IPS-20b (cell line): ENCODE measurements at regions not wholly inside any gene's neighbourhood (a gene's known extent, or its start where the extent isn't known, plus 50 kb on each side); places are given as distances from the start of the nearest gene placed in this dataset.

Experiments
- H3K27ac ChIP-seq: one replicate; pipeline ENCODE4 v1.5.1; 2013; ENCODE audit warnings: low read length
- H3K27me3 ChIP-seq: 2 replicates; pipeline ENCODE4 v1.6.1; 2013; ENCODE audit warnings: mild to moderate bottlenecking, low read length, inconsistent platforms; ENCODE audit not compliant: insufficient read depth
- H3K36me3 ChIP-seq: 2 replicates; pipeline ENCODE4 v1.6.1; 2013; ENCODE audit warnings: low read depth, mild to moderate bottlenecking, inconsistent platforms, low read length, moderate library complexity; ENCODE audit not compliant: insufficient read depth
- H3K4me1 ChIP-seq: 2 replicates; pipeline ENCODE4 v1.6.1; 2013; ENCODE audit warnings: mild to moderate bottlenecking, control low read depth, inconsistent platforms, low read length, moderate library complexity; ENCODE audit not compliant: insufficient read depth
- H3K4me3 ChIP-seq: 2 replicates; pipeline ENCODE4 v1.5.1; 2013; ENCODE audit warnings: mild to moderate bottlenecking, low read length, inconsistent platforms
- H3K9ac ChIP-seq: 2 replicates; pipeline ENCODE4 v1.6.1; 2013; ENCODE audit warnings: low read depth, mild to moderate bottlenecking, inconsistent platforms, low read length, moderate library complexity
- H3K9me3 ChIP-seq: 2 replicates; pipeline ENCODE4 v1.6.1; 2013; ENCODE audit warnings: mild to moderate bottlenecking, low read depth, low read length, inconsistent platforms; ENCODE audit not compliant: insufficient read depth

DNA sequence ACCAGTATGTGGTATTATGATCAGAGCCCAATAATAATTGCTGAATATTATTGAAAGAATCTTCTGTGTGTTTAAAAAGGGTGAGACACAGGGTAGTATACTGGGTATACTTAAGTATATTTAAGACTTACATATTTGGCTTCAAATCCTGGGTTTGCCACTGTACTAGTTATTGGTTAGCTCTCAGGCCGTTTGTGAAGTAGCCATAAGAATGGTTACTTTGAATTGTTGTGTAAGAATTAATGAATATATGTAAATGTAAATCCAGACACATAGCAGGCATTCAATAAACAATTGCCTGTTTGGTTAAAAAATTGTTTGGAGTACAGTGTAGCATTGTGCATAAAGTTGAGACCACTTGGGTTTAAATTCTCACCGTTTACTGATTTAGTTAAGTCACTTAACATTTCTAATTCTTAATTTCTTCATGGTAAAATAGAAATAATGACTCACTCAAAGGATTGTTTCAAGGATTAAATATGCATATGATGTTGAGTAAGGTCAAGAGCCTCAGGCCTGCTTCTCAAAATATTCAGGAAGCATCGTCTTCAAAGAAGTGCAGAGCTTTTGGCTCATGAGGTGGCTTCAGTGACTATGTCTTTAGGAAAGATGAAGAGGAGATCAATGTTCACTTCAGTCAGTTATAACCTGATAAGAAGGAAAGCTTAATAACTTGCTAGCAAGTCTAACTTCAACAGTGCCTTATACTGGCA is 207.9 kb upstream of the NT5C1B start:
- Histone ChIP-seq H3K4me1 (no peaks in the 10 kb centered on the region), H3K27me3 (no peaks in the 10 kb centered on the region), H3K36me3 (no peaks in the 10 kb centered on the region), H3K27ac (no peak overlapping the region), H3K9ac (no peak overlapping the region), H3K4me3 (no peak overlapping the region), H3K9me3 (no peaks in the 10 kb centered on the region)

DNA sequence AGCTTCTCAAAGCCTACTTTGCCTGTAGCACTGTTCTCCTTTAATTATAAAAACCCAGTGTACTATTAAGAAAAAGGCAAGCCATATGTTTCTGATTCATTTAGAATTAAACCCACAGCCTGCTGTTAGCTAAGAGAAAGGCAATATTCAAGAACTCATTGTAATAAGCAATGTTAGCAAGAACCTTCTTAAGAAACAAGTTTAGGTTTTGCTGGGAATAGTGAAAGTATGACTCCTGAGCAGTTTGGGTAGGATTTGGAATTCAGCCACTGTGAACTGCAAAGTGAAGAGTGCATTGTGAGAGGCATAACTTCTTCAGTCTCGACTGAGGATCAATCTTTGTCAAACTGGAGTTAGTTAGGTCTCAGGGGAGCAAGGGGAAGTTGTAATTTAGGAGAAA is 206.5 kb upstream of the NT5C1B start:
- Histone ChIP-seq H3K9me3 (no peaks in the 10 kb centered on the region), H3K27me3 (no peaks in the 10 kb centered on the region), H3K36me3 (no peaks in the 10 kb centered on the region), H3K4me1 (no peaks in the 10 kb centered on the region), H3K9ac (no peak overlapping the region), H3K27ac (no peak overlapping the region), H3K4me3 (no peak overlapping the region)

DNA sequence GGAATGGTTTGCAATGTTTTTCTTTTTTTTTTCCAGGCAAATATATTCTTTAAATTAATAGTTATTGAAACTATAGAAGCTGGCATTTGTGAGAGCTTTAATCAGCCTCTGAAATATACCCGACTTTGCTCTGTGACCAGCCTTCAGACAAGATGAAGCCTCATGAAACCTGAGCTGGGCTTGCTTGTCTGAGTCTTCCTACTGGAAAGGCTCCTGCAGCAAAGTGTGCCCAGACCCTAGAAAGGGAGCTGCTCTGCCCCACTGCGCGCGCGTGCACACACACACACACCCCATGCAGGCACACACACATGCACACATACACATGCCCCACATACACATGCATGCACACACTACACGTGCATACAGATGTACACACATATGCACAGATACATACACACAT is 203.3 kb upstream of the NT5C1B start:
- Histone ChIP-seq H3K4me1 (no peaks in the 10 kb centered on the region), H3K27ac (no peak overlapping the region), H3K9me3 (no peaks in the 10 kb centered on the region), H3K9ac (no peak overlapping the region), H3K36me3 (no peaks in the 10 kb centered on the region), H3K27me3 (no peaks in the 10 kb centered on the region; the same call in 1 of the 2 replicates), H3K4me3 (no peak overlapping the region)

DNA sequence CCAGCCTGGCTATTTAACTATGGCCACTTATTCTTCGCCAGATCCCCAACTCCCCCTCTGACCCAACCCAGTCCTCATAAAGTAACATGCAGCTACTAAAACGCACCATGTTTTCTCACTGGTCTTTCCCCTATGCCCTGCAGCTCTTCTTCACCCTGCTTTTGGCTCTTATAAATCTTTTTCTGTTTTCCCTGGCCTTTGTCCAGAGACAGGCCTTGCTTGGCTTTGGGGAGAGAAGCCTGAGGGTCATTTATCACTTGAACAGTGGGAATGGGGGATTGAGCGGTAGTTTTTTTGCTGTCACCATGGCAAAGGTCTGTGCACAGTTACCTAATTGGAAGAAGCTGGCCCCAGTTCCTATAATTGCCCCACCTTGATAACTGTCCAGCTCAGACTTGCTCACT is 202.9 kb upstream of the NT5C1B start:
- H3K9me3 ChIP-seq = no peaks in the 10 kb centered on the region
- H3K27ac ChIP-seq = no peak overlapping the region
- no peak overlapping the region for H3K4me3 ChIP-seq
- no peak overlapping the region for H3K9ac ChIP-seq
- H3K36me3 ChIP-seq = no peaks in the 10 kb centered on the region
- no peaks in the 10 kb centered on the region for H3K4me1 ChIP-seq
- no peaks in the 10 kb centered on the region; the same call in 1 of the 2 replicates for H3K27me3 ChIP-seq

DNA sequence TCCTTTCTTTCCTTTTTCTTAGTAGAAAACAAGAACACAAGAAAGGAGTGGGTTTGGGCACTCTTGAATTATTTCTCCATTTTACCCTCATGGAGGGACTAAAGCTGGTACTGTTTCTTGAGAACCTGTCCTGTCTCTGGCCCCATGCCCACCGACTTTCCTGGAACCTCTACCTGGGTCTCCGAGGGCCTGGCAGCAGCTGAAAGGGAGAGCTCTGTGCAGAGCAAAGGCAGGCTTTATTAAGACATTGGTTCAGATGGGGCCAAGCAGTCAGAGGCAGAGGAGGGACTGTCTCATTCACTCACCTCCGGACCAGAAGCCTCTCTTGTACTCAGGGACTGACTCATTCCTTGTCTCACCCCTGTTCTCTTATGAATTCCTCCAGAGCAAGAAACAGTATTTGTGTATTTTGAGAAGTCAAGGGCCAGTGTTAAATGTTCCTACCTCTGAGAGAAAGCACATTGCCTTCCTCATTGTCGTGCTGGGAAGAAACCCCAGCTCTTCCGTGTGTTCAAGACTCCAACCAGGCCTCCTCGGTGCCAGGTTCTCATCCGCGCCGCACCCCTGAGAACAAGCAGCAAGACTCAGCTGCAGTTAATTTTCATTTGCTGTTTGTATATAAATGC is 201.9 kb upstream of the NT5C1B start:
- Histone ChIP-seq H3K36me3 (no peaks in the 10 kb centered on the region), H3K4me3 (no peak overlapping the region), H3K27me3 (no peaks in the 10 kb centered on the region; the same call in 1 of the 2 replicates), H3K9me3 (no peaks in the 10 kb centered on the region), H3K9ac (no peak overlapping the region), H3K27ac (no peak overlapping the region), H3K4me1 (no peaks in the 10 kb centered on the region)

DNA sequence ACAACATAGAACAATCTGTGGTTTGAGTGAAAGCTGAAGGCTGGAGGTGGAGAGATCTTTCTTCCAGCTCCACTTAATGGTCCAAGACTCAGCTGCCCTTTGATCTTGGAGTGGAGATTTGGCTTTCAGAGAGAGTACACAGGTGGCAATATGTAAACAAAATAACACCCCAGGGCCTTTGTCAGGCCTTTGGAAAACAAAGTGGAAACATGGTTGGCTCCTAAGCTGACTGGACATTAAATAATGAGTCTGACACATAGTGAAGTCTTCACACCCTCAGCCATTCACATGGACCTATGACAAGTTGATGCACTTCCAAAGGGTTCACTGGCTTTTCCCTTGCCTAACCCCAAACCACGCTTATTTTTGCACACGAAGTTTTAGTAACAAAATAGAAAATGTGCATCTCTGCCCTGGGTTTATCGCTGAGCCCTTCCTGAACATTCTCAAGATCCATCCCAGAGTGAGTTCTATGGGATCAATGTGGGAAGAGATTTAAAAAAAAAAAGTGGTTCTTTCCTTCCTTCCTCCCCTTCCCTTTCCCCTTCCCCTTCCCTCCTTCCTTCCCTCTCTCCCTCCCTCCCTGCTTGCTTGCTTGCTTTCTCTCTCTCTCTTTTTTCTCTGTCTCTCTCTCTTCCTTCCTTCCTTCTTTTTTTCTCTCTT is 201.3 kb upstream of the NT5C1B start:
- Histone ChIP-seq H3K27me3 (no peaks in the 10 kb centered on the region; the same call in 1 of the 2 replicates), H3K4me3 (no peak overlapping the region), H3K9me3 (no peaks in the 10 kb centered on the region), H3K27ac (no peak overlapping the region), H3K36me3 (no peaks in the 10 kb centered on the region), H3K9ac (no peak overlapping the region), H3K4me1 (no peaks in the 10 kb centered on the region)

DNA sequence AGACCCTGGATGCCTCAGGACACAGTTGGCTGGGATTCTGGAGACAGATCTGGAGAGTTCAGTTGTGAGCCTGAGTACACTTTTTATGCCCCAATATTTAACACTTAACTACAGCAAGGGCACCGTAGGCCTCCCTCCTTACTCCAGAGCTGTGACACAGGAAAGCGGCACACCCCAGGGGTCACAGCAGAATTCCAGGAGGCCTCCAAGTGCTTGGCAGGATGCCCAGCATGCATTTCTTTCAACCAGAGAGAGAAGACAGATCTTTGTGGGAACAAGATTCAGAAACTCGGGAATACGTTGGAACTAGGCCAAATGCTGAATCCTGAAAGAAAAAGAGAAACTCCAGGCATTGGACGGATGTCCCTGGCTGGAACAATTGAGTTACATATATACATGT is 199.2 kb upstream of the NT5C1B start:
- Histone ChIP-seq H3K4me1 (no peaks in the 10 kb centered on the region), H3K4me3 (no peak overlapping the region), H3K36me3 (no peaks in the 10 kb centered on the region), H3K27me3 (peaks cover 5% of the 10 kb centered on the region; the same call in 1 of the 2 replicates), H3K27ac (no peak overlapping the region), H3K9ac (no peak overlapping the region), H3K9me3 (no peaks in the 10 kb centered on the region)

DNA sequence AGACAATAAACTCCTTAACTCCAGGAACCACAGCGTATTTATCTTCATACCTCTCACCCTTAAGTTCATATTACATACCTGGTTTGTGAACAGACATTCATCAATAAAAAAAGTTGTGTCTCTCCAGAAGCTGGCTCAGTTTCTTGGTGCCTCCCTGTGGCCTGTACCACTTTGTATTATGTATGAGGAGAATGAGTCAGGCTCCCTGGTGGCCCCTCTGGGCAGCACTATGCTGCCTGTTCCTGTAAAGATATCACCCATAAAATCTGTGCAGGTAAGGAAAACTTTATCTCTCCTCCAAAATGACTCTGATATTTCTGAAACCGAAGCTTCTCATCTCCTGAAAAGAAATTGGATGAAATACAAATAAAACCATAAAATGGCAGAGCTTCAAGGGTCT is 198.4 kb upstream of the NT5C1B start:
- Histone ChIP-seq H3K36me3 (no peaks in the 10 kb centered on the region), H3K4me3 (no peak overlapping the region), H3K4me1 (no peaks in the 10 kb centered on the region), H3K27ac (no peak overlapping the region), H3K27me3 (peaks cover 12% of the 10 kb centered on the region; the same call in 1 of the 2 replicates), H3K9me3 (no peaks in the 10 kb centered on the region), H3K9ac (no peak overlapping the region)

DNA sequence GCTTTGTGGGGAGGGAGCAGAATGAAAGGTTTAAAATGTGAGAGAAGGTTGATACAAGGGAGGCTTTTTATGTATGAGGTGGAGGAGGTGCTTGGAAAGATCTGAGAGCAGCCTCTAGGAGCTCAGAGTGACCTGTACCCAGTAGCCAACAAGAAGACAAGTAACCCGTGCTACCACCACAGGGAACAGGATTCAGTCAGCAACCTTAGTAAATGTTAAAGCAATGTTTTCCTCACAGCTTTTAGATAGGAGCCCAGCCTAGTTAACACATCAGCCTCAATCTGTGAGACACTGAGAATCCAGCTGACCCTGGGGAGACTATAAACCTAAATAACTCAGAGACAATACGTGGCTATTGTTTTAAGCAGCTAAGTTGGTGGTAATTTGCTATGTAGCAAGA is 194.9 kb upstream of the NT5C1B start:
- Histone ChIP-seq H3K4me3 (no peak overlapping the region), H3K27ac (no peak overlapping the region), H3K27me3 (peaks cover 45% of the 10 kb centered on the region), H3K4me1 (no peaks in the 10 kb centered on the region), H3K36me3 (no peaks in the 10 kb centered on the region), H3K9ac (no peak overlapping the region), H3K9me3 (no peaks in the 10 kb centered on the region)

DNA sequence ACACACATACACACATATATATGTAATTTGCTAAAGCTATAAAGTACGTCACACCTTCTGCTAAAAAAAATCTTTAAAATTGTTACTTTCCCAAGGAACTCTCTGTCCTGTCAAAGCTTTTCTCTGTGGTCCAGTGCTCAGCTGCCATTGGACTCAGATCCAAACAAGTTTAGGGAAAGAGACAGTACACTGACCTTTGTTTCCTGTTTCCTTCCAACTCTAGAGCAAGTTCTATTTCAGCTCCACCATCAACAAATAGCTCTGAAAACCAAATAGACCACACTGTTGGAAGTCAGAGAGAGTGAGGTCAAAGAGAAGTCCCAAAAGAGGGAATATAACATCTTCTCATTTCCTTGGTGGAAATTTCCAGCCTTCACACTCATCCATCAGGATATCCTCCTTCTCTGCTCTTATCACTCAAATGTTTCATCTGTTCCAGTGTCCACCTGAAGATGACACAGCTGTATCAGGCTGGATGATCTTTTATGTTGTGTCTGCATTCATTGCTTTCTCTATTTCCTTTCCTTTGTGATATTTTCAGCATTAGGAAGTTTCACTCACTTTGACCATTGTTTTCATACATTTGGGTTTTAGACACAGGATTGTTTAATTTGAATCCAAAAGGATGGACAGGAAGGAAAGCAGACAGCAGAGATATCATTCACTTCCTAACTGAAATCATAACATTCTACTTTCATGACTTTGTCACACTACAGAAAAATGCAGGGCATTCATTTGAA is 192.3 kb upstream of the NT5C1B start:
- Histone ChIP-seq H3K27me3 (peaks cover 70% of the 10 kb centered on the region), H3K4me1 (no peaks in the 10 kb centered on the region), H3K27ac (no peak overlapping the region), H3K9me3 (no peaks in the 10 kb centered on the region), H3K36me3 (no peaks in the 10 kb centered on the region), H3K4me3 (no peak overlapping the region), H3K9ac (no peak overlapping the region)

DNA sequence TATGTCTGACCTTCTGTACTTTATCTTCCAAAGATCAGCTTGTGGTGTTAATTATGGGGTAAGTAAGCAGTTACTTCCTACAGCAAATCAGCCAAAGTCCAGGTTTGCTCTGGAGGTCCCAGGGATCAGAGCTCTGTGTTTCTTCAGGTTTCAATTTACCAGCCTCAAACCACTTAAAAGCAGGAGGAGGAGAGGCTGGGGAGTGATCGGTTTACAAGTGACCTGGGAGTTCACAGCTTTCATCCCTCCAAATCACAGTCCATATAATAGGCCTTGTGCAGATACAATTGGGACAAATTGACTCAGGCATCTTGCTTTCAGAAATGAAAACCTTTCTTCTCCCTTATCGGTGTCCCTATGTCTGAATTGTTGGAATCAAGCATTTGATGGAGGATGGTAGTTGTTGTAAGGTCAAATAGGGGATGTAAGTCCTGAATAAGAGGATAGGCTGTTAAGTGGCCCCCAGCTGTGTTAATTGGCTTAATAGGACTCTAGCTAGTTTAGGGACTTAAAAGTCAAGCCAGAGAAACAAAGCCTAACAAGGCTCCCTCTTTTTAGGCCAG is 188.0 kb upstream of the NT5C1B start:
- Histone ChIP-seq H3K27me3 (peaks cover 89% of the 10 kb centered on the region), H3K9me3 (no peaks in the 10 kb centered on the region), H3K4me3 (no peak overlapping the region), H3K36me3 (no peaks in the 10 kb centered on the region), H3K9ac (no peak overlapping the region), H3K4me1 (no peaks in the 10 kb centered on the region), H3K27ac (no peak overlapping the region)
